HG02759 (cell line): ENCODE measurements at regions not wholly inside any gene's neighbourhood (a gene's known extent, or its start where the extent isn't known, plus 50 kb on each side); places are given as distances from the start of the nearest gene placed in this dataset.
"Not testable (repeated sequence)": the region's sequence is repeated elsewhere in the genome, so short reads cannot be mapped to it uniquely, and the experiment has no call there.

ENCODE experiments used
- ATAC-seq: cut with Tn5 transposase; IDR thresholded peaks from one replicate; pipeline ENCODE4 v1.9.1; 2021; ENCODE audit warnings: mild to moderate bottlenecking, moderate library complexity; ENCODE audit not compliant: unreplicated experiment

DNA sequence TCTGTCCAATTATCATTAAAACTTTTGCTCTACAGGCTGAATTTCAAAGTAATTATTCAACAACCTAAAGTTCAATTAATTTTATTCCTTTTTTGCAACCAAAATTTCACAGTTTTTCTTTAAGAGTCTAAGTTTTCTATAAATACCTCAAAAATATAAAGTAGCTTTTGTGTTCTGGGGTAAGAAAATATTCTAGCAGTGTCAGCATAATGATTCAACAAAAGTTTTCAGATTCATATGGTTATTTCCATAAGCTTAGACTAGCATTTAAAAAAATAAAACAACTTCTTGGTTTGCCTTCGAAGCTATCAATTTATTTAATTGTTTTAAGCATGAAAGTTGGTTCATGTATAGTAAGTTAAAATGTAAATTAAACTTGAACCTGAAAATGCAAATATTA is 1962.3 kb upstream of the CDH6 start:
- ATAC-seq, result no peak

DNA sequence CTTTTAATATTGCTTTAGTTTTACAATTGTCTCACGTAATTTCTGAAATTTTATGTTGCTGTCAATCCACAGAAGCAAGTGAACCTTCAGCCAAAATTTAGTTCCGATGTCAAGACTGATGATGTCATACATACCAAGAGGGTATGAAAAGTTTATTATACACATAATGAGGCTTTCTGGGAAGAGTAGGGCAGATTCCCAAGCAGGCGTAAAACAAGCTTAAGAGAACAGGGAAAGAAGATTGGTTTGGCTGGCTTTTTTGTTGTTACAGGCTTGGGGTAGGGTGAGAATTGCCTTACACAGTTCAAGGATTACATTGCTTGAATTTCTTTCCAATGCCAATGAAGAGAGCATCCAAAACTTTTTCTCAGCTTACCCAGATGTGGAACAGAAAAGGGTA is 1962.9 kb upstream of the CDH6 start:
- no peak for ATAC-seq

DNA sequence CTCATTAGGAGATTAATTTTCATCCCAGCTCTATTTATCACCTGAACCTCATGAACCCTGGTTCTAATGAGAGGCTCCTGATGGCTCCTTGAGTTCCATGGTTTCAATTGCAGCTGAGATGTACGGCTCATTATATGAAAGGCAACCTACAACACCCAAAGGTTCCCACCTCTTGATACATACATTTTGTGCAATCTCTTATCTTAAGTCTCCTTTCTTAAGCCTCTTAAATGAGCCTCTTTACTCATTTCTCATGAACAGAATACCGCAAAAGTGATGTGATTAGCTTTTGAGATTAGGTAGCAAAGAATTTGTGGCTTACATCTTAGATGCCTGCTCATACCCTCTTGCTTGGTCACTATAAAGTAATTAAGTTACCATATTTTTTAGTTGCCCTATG is 1964.0 kb upstream of the CDH6 start:
- ATAC-seq, result no peak

DNA sequence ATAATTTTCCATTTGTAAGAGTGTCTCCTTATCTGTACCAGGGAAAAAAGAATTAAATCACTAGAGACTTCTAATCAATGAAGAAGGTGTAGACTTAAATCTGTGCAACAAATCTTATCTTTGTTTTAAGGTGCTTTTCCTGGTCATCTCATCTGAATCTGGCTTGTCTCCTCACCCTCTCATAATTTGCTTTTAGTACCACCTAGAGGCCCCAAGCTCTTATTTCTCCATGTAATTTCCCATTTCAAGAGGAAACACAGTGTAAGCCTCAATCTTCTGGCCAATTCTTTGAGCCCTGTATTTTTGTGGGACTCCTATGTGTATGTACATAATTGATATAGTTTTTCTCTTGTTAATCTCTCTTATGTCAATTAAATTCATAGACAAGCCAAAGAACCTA is 1975.3 kb upstream of the CDH6 start:
- no peak for ATAC-seq

DNA sequence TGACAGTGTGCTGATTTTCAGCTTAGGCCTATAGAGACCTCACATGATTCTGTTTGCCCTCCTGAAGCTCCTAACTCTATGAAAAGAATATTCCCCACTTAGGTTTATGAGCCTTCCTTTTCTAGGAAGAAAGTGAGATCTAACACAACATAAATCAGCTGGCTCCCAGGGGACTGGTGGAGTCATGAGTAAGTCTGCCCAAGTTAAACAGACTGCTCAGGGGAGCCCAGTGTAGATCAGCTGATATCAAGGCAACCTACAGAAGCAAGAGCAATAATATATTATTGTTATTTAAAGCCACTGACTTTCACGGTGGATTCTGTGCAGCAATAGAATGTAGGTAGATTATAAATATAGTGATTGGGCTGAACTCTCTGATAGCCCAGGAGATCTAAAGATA is 1978.6 kb upstream of the CDH6 start:
- ATAC-seq, result no peak

DNA sequence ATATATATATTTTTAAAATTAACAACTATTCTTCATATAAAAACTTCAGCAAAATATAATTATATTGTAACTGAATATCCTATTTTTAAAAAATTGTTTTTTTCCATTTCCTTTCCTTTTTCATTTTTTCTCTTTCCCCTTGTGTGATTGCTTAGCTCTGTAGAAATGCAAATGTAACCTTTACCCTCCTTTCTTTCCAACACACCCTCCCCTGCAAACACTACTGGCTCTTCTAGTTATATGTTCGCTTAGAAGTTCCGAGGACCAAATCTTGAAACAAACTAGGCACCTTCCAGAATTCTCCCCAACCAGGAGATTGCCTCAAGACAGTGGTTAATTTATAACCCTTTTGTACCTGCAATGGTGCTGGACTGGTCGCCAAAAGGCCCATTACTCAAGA is 1980.0 kb upstream of the CDH6 start:
- no peak for ATAC-seq

DNA sequence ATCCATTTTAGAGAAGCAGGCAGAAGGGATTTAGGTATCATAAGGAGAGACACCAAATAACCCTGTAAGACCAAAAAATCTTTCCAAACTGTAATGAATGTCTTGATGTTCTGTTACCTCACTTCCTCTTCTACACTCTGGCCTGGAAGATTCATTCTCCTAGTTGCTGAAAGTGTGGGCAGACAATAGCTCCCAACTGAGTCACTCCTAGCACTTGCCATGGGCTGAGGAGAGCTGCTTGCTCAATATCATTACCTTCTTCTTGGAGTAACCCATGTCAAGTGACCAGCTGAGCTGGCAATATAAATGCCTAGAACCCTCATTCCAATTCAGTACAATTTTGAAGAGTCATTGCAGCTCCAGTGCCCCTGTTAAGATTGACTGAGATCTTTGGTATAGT is 1985.5 kb upstream of the CDH6 start:
- ATAC-seq, result no peak

DNA sequence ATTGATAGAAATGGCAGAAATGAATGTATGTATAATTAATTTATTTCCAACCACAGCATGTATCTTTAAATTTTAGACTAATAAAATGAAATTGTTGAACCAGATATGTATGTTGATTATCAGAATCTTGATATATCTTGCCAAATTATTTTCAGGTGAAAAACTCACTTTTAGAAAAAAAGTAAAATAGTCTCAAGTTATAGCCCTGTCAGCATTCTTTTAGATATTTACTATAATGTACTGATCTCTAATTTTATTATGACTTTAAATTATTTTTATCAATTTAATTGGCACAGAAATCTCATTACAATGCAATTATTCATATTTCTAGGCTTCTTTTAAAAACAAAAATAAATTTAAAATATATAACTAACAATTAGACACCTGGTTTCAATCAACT is 1990.4 kb upstream of the CDH6 start:
- no peak for ATAC-seq

DNA sequence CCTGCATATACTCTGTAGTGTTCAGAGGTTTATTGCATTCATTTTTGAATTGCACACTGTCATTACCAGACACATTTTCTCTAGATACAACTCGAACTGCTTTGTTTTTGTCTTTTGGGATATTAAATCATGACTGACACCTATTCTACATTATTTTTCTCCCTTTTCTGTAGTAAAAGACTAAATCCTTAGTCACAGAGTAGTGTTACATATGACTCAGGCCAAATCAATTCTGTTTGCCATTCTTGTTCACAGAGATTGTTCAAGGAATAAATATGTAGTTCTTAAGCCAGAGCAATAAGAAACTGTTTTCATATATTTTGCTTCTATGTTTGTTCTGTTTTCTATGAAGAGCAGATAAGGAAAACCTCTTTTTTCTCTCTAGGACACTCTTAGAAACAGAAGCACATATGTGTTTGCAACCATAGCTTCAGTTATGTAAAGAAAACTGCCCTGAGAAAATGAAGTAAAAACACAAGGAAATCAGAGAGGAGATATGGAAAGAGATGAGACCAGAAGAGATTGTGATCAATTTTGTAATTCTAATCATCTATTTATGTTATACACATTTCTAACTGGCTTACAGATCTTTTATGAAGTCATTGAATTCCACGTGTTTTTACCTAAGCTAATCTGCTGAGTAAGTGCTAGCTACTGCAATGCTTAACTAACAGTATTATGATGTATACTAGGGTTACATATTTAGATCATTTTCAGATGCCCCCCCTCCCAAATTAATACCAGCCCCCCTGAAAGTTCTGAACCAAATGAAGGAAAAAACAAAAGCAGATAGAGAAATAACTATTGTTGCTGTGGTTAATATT is 1995.6 kb upstream of the CDH6 start:
- ATAC-seq, result no peak

DNA sequence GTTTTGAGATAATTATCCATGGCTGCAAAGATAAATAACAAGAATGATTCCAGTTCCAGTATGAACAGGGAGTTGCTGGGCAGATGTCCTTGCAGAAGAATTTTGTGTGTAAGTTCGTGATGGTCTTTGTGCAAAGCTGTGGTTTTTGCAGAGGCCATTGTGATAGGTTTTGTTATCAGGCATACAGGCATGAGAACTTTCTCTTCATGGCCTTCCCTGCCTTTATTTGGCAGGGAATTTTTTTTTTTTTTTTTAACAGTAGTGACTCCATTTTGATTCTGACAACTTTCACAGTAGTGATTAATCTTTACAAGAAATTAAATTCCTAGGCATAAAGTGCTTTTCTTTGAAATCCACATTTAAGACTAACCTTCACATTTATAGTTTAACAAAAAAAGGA is 1999.5 kb upstream of the CDH6 start:
- no peak for ATAC-seq

DNA sequence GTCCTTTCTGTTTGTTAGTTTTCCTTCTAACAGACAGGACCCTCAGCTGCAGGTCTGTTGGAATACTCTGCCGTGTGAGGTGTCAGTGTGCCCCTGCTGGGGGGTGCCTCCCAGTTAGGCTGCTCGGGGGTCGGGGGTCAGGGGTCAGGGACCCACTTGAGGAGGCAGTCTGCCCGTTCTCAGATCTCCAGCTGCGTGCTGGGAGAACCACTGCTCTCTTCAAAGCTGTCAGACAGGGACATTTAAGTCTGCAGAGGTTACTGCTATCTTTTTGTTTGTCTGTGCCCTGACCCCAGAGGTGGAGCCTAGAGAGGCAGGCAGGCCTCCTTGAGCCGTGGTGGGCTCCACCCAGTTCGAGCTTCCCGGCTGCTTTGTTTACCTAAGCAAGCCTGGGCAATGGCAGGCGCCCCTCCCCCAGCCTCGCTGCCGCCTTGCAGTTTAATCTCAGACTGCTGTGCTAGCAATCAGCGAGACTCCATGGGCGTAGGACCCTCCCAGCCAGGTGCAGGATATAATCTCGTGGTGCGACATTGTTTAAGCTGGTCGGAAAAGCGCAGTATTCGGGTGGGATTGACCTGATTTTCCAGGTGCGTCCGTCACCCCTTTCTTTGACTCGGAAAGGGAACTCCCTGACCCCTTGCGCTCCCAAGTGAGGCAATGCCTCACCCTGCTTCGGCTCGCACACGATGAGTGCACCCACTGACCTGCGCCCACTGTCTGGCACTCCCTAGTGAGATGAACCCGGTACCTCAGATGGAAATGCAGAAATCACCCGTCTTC is 2002.0 kb upstream of the CDH6 start:
- not testable (repeated sequence) for ATAC-seq

DNA sequence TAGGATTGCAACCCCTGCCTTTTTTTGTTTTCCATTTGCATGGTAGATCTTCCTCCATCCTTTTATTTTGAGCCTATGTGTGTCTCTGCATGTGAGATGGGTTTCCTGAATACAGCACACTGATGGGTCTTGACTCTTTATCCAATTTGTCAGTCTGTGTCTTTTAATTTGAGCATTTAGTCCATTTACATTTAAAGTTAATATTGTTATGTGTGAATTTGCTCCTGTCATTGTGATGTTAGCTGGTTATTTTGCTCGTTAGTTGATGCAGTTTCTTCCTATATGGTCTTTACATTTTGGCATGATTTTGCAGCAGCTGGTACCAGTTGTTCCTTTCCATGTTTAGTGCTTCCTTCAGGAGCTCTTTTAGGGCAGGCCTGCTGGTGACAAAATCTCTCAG is 2003.1 kb upstream of the CDH6 start:
- ATAC-seq, result not testable (repeated sequence)

DNA sequence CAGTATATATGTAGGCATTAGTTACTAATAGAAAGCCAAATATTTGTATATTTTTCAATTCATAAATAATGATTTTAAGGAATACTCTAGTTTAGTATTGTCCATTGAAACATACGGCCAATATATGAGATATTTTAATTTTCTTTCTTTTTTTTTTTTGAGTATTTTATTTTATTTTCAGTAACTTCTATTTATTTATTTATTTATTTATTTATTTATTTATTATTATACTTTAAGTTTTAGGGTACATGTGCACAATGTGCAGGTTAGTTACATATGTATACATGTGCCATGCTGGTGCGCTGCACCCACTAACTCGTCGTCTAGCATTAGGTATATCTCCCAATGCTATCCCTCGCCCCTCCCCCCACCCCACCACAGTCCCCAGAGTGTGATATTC is 2007.1 kb upstream of the CDH6 start:
- ATAC-seq, result not testable (repeated sequence)

DNA sequence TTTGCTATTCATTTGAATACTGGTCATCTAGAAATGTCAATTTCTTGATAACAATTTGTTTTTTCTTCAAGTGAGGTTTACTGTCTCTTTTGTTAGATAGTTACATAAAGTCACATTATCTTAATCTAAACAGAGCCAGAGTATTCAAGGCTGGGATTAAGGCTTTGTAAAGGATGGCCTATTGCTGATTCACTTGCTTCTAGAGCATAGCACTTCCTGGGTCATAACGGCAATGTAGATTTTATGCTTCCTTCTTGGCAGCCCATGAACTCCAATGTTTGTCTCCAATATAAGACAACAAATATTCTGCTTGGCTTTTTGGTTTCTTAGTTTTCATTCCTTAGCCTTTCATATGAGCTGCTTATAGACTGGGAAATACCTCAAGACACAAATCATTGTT is 2007.9 kb upstream of the CDH6 start:
- ATAC-seq, result no peak

DNA sequence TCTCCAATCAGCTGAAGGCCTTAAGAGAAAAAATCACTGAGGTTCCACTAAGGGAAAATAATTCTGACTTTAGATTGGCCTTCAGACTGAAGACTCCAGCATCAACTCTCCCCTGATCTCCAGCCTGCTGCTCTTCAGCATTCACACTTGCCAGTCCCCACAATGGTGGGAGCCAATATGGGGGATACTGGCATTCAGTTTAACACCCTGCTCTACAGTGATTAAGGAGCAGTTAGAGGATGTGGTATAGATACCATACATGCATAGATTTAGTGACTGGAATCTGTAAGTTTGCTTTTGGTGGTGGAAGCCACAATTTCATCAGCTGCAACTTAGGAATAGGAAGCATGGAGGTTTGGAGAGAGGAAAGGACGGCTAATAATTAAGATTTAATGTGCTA is 2017.7 kb upstream of the CDH6 start:
- no peak for ATAC-seq

DNA sequence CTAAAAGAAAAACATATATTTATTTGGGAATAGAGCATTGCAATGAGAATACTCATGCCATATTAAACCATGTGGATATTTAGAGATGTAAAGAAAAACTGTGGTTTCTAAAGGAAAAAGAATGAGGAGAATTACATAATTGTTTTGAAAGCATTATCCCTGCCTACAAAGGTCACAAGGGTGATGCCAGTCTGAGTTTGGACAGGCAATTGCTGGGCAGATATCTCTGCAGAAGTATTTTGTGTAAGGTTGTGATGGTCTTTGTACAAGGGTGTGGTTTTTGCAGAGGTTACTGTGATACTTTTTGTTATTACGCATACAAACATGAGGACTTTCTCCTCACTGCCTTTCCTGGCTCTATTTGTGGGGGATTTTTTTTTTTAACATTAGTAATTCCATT is 2022.9 kb upstream of the CDH6 start:
- ATAC-seq, result no peak

DNA sequence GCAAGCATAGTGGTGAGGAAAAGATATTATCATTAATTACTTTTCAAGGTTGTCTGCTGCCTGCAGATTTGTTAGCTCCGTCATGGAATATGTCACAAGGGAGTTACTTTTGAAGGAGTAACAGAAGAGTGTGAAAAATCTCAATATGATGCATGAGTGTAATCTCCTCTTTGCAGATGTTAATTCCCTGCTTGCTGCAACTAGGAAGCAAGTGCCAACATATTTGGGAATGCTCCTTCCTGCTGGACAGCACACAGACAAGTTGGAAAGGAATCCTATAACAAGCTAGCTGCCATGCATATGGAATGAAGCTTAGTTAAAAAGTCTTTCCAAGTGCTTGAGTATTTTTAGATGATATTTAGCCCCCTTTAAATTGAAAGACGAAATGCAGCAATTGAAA is 2023.6 kb upstream of the CDH6 start:
- ATAC-seq, result no peak

DNA sequence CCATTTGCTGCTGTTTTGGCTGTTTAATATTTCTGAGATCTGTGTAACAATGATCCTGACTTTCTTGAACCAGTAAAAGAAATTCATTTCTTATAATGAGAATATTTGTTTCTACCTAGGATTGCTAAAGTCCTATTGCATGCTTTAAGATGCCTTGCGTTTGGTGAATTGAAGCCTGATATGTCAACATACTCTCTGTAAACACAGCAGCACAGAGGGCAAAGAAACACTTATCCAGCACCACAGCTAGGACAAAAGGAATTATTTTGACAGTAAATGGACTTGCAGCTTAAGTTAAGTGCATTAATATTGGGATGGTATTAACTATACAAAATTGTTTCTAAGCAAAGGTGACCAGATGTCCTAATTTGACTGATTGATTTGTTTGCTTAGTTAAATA is 2031.2 kb upstream of the CDH6 start:
- no peak for ATAC-seq

DNA sequence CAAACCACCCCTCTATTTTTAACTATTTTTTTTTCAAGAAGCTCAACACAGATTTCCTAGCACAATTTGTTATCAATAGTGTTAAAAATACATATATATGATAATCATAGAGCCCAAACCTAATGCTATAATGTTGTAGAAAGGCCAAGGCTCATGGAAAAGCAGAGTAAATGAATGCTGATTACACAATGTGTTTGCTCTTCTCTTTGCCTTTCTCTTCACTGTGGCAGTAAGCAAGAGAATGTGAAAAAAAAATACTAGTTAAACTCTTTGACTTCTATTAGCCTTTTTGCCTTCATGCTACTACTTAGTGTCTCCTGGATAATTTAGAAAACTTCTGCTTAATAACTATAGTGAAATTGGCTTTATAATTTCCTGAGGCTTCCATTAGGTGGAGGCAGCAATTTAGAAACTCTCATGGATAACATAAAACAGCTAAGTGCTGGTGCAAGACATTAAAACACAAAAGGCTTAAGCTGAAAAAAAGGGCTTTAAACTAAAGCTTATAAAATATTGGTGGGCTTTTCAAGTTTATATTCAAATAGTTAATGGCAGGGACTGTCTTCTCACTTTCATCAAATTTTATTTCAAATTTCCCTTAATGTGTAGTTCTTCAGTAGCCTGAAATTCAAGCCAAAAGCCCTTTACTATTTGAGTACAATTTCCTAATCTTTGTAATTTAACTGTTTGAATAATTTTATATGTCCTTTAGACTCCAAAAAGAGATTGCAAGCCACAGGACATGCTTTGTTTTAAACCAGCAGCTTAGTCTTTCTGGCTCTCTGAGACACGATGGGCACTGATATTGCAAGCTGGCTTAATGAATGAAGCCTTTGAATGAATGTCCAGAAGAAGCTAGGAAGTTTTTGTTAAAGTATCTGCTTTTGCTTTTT is 2031.8 kb upstream of the CDH6 start:
- no peak for ATAC-seq

DNA sequence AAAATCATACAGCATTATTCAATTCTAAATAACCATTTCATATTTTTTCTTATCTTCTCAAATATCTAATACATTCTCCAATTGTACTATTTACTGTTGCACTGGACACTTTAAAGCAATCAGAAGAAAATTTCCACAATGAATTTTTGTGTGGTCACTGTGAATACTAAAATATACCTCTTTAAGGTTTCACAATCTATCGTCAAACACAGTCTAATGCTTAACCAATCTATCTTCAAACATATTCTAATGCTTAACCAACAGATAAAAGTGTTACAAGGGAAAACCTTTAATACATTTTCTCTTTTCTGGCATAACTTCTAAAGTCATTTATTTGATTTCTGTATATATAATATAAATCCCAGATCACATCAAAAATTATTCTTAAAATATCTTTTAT is 2035.5 kb upstream of the CDH6 start:
- no peak for ATAC-seq

DNA sequence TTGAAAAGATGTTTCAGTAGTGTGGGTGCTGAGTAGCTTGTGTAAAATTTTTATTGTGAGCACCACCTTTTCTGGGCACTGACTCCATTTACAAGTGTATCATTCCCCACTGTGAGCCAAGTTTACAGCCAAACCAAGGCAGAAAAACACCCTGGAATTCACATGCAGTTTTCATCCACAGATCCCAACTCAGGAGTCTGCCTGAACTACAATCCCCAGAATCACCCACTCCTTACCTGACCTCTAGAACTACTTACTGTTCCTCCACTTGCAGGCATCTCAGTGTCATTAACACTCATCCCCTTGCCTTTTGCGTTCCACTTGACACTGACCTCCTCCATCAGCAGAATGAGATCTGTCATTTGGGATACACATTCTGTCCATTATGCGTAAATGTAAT is 2042.6 kb upstream of the CDH6 start:
- ATAC-seq, result no peak
